ENCODE measurements at regions not wholly inside any gene's neighbourhood (a gene's known extent, or its start where the extent isn't known, plus 50 kb on each side); places are given as distances from the start of the nearest gene placed in this dataset. TPM values are rescaled to one million over a fixed set of nuclear protein-coding genes. Genes with fewer than 3 reads are reported as not detected.
"Not testable (repeated sequence)": the region's sequence is repeated elsewhere in the genome, so short reads cannot be mapped to it uniquely, and the experiment has no call there.

GRCh38 chr1:143503048-143503447 lies 468.7 kb downstream of the FAM72C start:
- H3K4me1 ChIP-seq (ENCODE audit: insufficient read depth, low read length); H3K79me2 ChIP-seq (ENCODE audit: insufficient read depth, low read length); H3K9me3 ChIP-seq (ENCODE audit: low read depth, low read length); H3K27ac ChIP-seq (ENCODE audit: low read depth, low read length); H3K36me3 ChIP-seq (ENCODE audit: insufficient read depth, low read length); H3K4me3 ChIP-seq (ENCODE audit: insufficient read depth, low read length); H3K27me3 ChIP-seq (ENCODE audit: insufficient read depth, low read length); H3K4me2 ChIP-seq (ENCODE audit: insufficient read depth, low read length); H2AFZ ChIP-seq (ENCODE audit: low read length); DNase-seq (ENCODE audit: insufficient read length, low spot score, missing footprints); H4K20me1 ChIP-seq (ENCODE audit: insufficient read depth, low read length): not testable (repeated sequence)

GRCh38 chr1:143502038-143502437 lies 469.7 kb downstream of the FAM72C start:
- not testable (repeated sequence) for H3K79me2 ChIP-seq (ENCODE audit: insufficient read depth, low read length)

GRCh38 chr1:143498059-143498749 lies 473.6 kb downstream of the FAM72C start:
- not testable (repeated sequence) for H3K4me2 ChIP-seq (ENCODE audit: insufficient read depth, low read length)

More at GRCh38 chr1:143502038-143502437, 469.7 kb downstream of the FAM72C start:
- not testable (repeated sequence) for H3K4me1 ChIP-seq (ENCODE audit: insufficient read depth, low read length); H2AFZ ChIP-seq (ENCODE audit: low read length); DNase-seq (ENCODE audit: insufficient read length, low spot score, missing footprints); H3K4me2 ChIP-seq (ENCODE audit: insufficient read depth, low read length); H3K27me3 ChIP-seq (ENCODE audit: insufficient read depth, low read length); H3K9me3 ChIP-seq (ENCODE audit: low read depth, low read length); H4K20me1 ChIP-seq (ENCODE audit: insufficient read depth, low read length); H3K27ac ChIP-seq (ENCODE audit: low read depth, low read length); H3K36me3 ChIP-seq (ENCODE audit: insufficient read depth, low read length); H3K4me3 ChIP-seq (ENCODE audit: insufficient read depth, low read length)

GRCh38 chr1:143497374-143497747 lies 474.4 kb downstream of the FAM72C start:
- Histone ChIP-seq H3K36me3 (ENCODE audit: insufficient read depth, low read length) (no peaks in the 10 kb centered on the region), H3K4me2 (ENCODE audit: insufficient read depth, low read length) (no peak overlapping the region), H2AFZ (ENCODE audit: low read length) (no peak overlapping the region), H3K79me2 (ENCODE audit: insufficient read depth, low read length) (no peaks in the 10 kb centered on the region), H3K9me3 (ENCODE audit: low read depth, low read length) (no peaks in the 10 kb centered on the region), H3K27me3 (ENCODE audit: insufficient read depth, low read length) (no peaks in the 10 kb centered on the region), H4K20me1 (ENCODE audit: insufficient read depth, low read length) (no peaks in the 10 kb centered on the region), H3K4me3 (ENCODE audit: insufficient read depth, low read length) (no peak overlapping the region), H3K4me1 (ENCODE audit: insufficient read depth, low read length) (no peaks in the 10 kb centered on the region), H3K27ac (ENCODE audit: low read depth, low read length) (no peak overlapping the region)
- TF ChIP-seq CTCF (IDR thresholded peaks at IDR 0.05; ENCODE audit: extremely low read depth, low read depth, low read length), result no peak
- DNase-seq (ENCODE audit: insufficient read length, low spot score, missing footprints), result no peak

More at GRCh38 chr1:143498059-143498749, 473.6 kb downstream of the FAM72C start:
- H3K9me3 ChIP-seq (ENCODE audit: low read depth, low read length); H3K4me1 ChIP-seq (ENCODE audit: insufficient read depth, low read length); H3K79me2 ChIP-seq (ENCODE audit: insufficient read depth, low read length); H2AFZ ChIP-seq (ENCODE audit: low read length); H3K27me3 ChIP-seq (ENCODE audit: insufficient read depth, low read length); H3K27ac ChIP-seq (ENCODE audit: low read depth, low read length); H3K36me3 ChIP-seq (ENCODE audit: insufficient read depth, low read length); H3K4me3 ChIP-seq (ENCODE audit: insufficient read depth, low read length); DNase-seq (ENCODE audit: insufficient read length, low spot score, missing footprints); H4K20me1 ChIP-seq (ENCODE audit: insufficient read depth, low read length): not testable (repeated sequence)

GRCh38 chr1:143496526-143497373 lies 475.0 kb downstream of the FAM72C start:
- H2AFZ ChIP-seq (ENCODE audit: low read length); H4K20me1 ChIP-seq (ENCODE audit: insufficient read depth, low read length); H3K4me1 ChIP-seq (ENCODE audit: insufficient read depth, low read length); H3K36me3 ChIP-seq (ENCODE audit: insufficient read depth, low read length); DNase-seq (ENCODE audit: insufficient read length, low spot score, missing footprints); H3K4me3 ChIP-seq (ENCODE audit: insufficient read depth, low read length); H3K79me2 ChIP-seq (ENCODE audit: insufficient read depth, low read length); H3K4me2 ChIP-seq (ENCODE audit: insufficient read depth, low read length); H3K27me3 ChIP-seq (ENCODE audit: insufficient read depth, low read length); H3K27ac ChIP-seq (ENCODE audit: low read depth, low read length); H3K9me3 ChIP-seq (ENCODE audit: low read depth, low read length): not testable (repeated sequence)

Small RNA genes in the stretch of these regions (small RNA-seq; reads per million reads assigned to genes)
- not detected for gene AC239800.3
- gene HIST2H3PS2, result not detected
- not detected for gene RNU1-114P
- gene RNU1-143P, result not detected
- not detected for gene RNU1-92P
- 0.52 reads per million for gene RNVU1-17
- gene RNVU1-18, result not detected

Data from osteoblast (primary cell).